ENCODE measurements at regions not wholly inside any gene's neighbourhood (a gene's known extent, or its start where the extent isn't known, plus 50 kb on each side); places are given as distances from the start of the nearest gene placed in this dataset.

GRCh38 chr11:87769661-87770060, 405.6 kb downstream of the RAB38 start (continued):
- TF ChIP-seq ZNF331 (CRISPR knock-in tag; IDR thresholded peaks at IDR 0.05; ENCODE audit: low read depth): no peak
- TF ChIP-seq ZNF114 (CRISPR knock-in tag; IDR thresholded peaks at IDR 0.05): no peak
- no peak for TF ChIP-seq JUNB (IDR thresholded peaks at IDR 0.05; ENCODE audit: unreplicated experiment)
- no peak for TF ChIP-seq NANOG (IDR thresholded peaks at IDR 0.05; ENCODE audit: borderline replicate concordance)
- TF ChIP-seq EZH2 (IDR thresholded peaks at IDR 0.05; ENCODE audit: low read depth, unreplicated experiment): no peak
- TF ChIP-seq CREB1 (CRISPR knock-in tag; IDR thresholded peaks at IDR 0.05; ENCODE audit: low read depth): no peak
- no peak for TF ChIP-seq ETS1 (IDR thresholded peaks at IDR 0.05)
- no peak for TF ChIP-seq STAT1 (IDR thresholded peaks at IDR 0.05; ENCODE audit: unreplicated experiment)

GRCh38 chr11:87767615-87768014, 407.6 kb downstream of the RAB38 start:
- H3K36me3 ChIP-seq (ENCODE audit: insufficient read depth): no peaks in the 10 kb centered on the region
- H3K4me3 ChIP-seq: no peak overlapping the region
- Mint-ChIP-seq H3K27ac (no peak overlapping the region), H3K4me1 (peaks cover 4% of the 10 kb centered on the region; the same call in 2 of the 3 replicates), H3K4me3 (no peak overlapping the region), H3K36me3 (ENCODE audit: low read depth) (peaks cover 5% of the 10 kb centered on the region; the same call in 1 of the 3 replicates), H3K9me3 (peaks cover 18% of the 10 kb centered on the region), H3K27me3 (ENCODE audit: insufficient read depth, low read depth, poor library complexity) (no peaks in the 10 kb centered on the region)
- H3F3A ChIP-seq (replicated peaks; ENCODE audit: low read depth): no peaks in the 10 kb centered on the region
- no peak overlapping the region for H3K4me2 ChIP-seq
- H3K79me2 ChIP-seq (replicated peaks; ENCODE audit: insufficient read depth): no peaks in the 10 kb centered on the region
- no peak for DNase-seq (ENCODE audit: low spot score)
- ATAC-seq: no peak
- H3K27ac ChIP-seq (ENCODE audit: low read depth): no peak overlapping the region
- H3K27me3 ChIP-seq (ENCODE audit: insufficient read depth): no peaks in the 10 kb centered on the region
- no peak overlapping the region for H2AFZ ChIP-seq
- H3K9me2 ChIP-seq (ENCODE audit: insufficient read depth): peaks cover 4% of the 10 kb centered on the region; the same call in 1 of the 2 replicates
- no peaks in the 10 kb centered on the region for H4K20me1 ChIP-seq (replicated peaks; ENCODE audit: insufficient read depth)
- peaks cover 8% of the 10 kb centered on the region for H3K4me1 ChIP-seq (ENCODE audit: insufficient read depth)
- TF ChIP-seq NANOG (IDR thresholded peaks at IDR 0.05; ENCODE audit: borderline replicate concordance) (no peak), STAT1 (IDR thresholded peaks at IDR 0.05; ENCODE audit: unreplicated experiment) (no peak), EZH2 (IDR thresholded peaks at IDR 0.05; ENCODE audit: low read depth, unreplicated experiment) (no peak), ETS1 (IDR thresholded peaks at IDR 0.05) (no peak), ZNF331 (CRISPR knock-in tag; IDR thresholded peaks at IDR 0.05; ENCODE audit: low read depth) (no peak), JUNB (IDR thresholded peaks at IDR 0.05; ENCODE audit: unreplicated experiment) (no peak), CREB1 (CRISPR knock-in tag; IDR thresholded peaks at IDR 0.05; ENCODE audit: low read depth) (no peak), EZH2phosphoT487 (IDR thresholded peaks at IDR 0.05; ENCODE audit: unreplicated experiment) (no peak), ZNF462 (CRISPR knock-in tag; IDR thresholded peaks at IDR 0.05) (no peak), CTCF (conservative IDR thresholded peaks at IDR 0.05; ENCODE audit: low read depth in 2 of 2) (no peak), POLR2AphosphoS5 (IDR thresholded peaks at IDR 0.05; ENCODE audit: low read depth) (no peak)

All from GM23338 (cell line).